ENCODE measurements at regions not wholly inside any gene's neighbourhood (a gene's known extent, or its start where the extent isn't known, plus 50 kb on each side); places are given as distances from the start of the nearest gene placed in this dataset.

GRCh38 chr13:58792854-58793253, 1161.3 kb downstream of the PCDH17 start:
- no peak overlapping the region for H3K4me3 ChIP-seq (ENCODE audit: low read length)
- no peak for TF ChIP-seq CTCF (conservative IDR thresholded peaks at IDR 0.05; ENCODE audit: low read depth, low read length)
- DNase-seq (ENCODE audit: low read depth) = no peak

DNA sequence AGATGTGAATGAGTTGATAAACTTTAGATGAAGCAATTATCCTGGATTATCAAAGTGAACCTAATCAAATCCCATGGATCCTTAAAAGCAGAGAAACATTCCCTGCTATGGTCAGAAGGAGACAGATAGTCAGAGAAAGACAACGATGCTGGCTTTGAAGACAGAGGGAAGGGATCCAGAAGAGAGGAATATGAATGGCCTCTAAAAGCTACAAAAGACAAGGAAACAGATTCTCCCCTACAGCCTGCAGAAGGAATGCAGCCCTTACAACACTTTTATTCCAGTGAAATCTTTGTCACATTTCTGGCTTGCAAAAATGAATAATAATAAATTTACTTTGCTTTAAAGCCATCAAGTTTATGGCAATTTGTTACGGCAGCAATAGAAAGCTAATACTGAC, 1164.2 kb downstream of the PCDH17 start:
- TF ChIP-seq CTCF (conservative IDR thresholded peaks at IDR 0.05; ENCODE audit: low read depth, low read length) = no peak
- H3K4me3 ChIP-seq (ENCODE audit: low read length) = no peak overlapping the region
- DNase-seq (ENCODE audit: low read depth) = no peak

DNA sequence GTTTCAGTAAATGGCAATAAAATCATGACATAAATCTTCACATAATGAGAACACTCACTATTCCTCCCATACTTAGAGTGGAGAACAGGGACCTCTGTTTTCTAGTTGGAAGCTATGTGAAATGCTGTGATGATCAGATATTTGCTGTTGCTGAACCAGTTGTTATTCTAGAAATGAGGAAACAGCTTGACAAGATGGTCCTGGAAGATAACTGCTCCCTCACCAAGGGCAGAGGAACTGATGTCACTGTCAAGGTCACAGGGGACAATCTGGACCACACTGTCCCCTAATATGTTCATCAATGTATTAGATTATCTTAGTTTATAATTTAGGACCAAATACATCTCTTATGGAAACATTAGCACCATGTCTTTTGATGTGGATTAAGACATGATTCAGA, 1173.3 kb downstream of the PCDH17 start:
- no peak for TF ChIP-seq CTCF (conservative IDR thresholded peaks at IDR 0.05; ENCODE audit: low read depth, low read length)
- no peak for DNase-seq (ENCODE audit: low read depth)
- H3K4me3 ChIP-seq (ENCODE audit: low read length) = no peak overlapping the region

GRCh38 chr13:58806401-58806800, 1174.9 kb downstream of the PCDH17 start:
- H3K4me3 ChIP-seq (ENCODE audit: low read length) = no peak overlapping the region
- TF ChIP-seq CTCF (conservative IDR thresholded peaks at IDR 0.05; ENCODE audit: low read depth, low read length) = no peak
- no peak for DNase-seq (ENCODE audit: low read depth)

GRCh38 chr13:58823701-58824100, 1192.2 kb downstream of the PCDH17 start:
- no peak for DNase-seq (ENCODE audit: low read depth)
- H3K4me3 ChIP-seq (ENCODE audit: low read length) = no peak overlapping the region
- no peak for TF ChIP-seq CTCF (conservative IDR thresholded peaks at IDR 0.05; ENCODE audit: low read depth, low read length)

DNA sequence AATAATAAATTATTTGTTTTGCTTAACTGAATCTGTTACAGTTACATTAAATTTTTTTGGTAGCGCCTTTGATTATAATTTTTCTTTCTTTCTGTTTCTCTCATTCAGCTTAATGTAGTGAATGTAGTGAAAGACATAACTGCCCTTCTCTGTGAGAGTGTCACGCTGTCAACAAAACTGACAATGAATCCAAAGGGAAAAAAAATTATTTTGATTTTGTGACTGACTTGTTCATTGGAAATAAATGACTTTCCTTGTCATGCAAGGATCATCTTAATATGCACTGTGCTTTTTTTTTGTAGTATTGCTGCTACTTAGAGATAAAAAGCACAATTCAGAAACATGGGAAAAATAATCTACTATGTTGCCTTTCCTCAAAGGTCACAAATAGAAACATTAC, 1196.4 kb downstream of the PCDH17 start:
- TF ChIP-seq CTCF (conservative IDR thresholded peaks at IDR 0.05; ENCODE audit: low read depth, low read length) = no peak
- no peak overlapping the region for H3K4me3 ChIP-seq (ENCODE audit: low read length)
- no peak for DNase-seq (ENCODE audit: low read depth)

DNA sequence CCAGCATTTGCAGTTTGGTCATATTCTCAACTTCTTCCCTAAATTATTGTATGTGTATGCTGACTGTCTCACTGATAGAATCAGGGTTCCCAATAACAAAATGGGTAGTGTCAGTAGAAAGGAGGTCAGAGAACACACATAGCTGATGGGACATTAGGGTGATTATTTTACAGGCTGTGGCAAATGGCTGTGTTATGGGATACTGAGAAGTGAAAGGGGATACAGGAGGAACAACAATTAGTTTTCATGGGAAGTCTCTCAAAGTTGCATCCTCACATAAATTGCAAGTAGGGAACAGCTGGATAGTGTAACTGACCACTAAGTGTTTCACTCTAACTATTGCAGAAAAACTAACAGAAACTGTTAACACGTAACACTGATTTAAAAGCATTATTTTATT, 1199.3 kb downstream of the PCDH17 start:
- TF ChIP-seq CTCF (conservative IDR thresholded peaks at IDR 0.05; ENCODE audit: low read depth, low read length) = no peak
- H3K4me3 ChIP-seq (ENCODE audit: low read length) = no peak overlapping the region
- no peak for DNase-seq (ENCODE audit: low read depth)
